ENCODE measurements at regions not wholly inside any gene's neighbourhood (a gene's known extent, or its start where the extent isn't known, plus 50 kb on each side); places are given as distances from the start of the nearest gene placed in this dataset.

- Histone ChIP-seq H3F3A (replicated peaks; ENCODE audit: insufficient read depth) (no peaks in the 10 kb centered on the region), H2AFZ (ENCODE audit: low read depth) (no peak overlapping the region), H3K9ac (no peak overlapping the region), H3K27me3 (ENCODE audit: insufficient read depth) (no peaks in the 10 kb centered on the region), H3K4me3 (ENCODE audit: low read depth in 2 of 2, low read length in 1 of 2) (no peak overlapping the region), H3K79me2 (ENCODE audit: insufficient read depth) (no peaks in the 10 kb centered on the region), H3K4me2 (no peak overlapping the region), H3K4me1 (ENCODE audit: control insufficient read depth in 1 of 2, insufficient read depth in 2 of 2, low read depth in 1 of 2, low read length in 1 of 2) (no peaks in the 10 kb centered on the region), H3K27ac (ENCODE audit: low read depth in 2 of 2, low read length in 1 of 2) (no peak overlapping the region), H3K9me2 (no peaks in the 10 kb centered on the region), H3K36me3 (replicated peaks in 1 of 2; ENCODE audit: control insufficient read depth in 1 of 2, insufficient read depth in 2 of 2, low read length in 1 of 2) (no peaks in the 10 kb centered on the region), H3K9me3 (no peaks in the 10 kb centered on the region), H4K20me1 (ENCODE audit: insufficient read depth) (no peaks in the 10 kb centered on the region)
- CTCF ChIA-PET, result no interaction called here
- TF ChIP-seq FOXJ3 (CRISPR knock-in tag; IDR thresholded peaks at IDR 0.05) (no peak), NRF1 (IDR thresholded peaks at IDR 0.05; ENCODE audit: low read depth, low read length) (no peak), RAD21 (IDR thresholded peaks at IDR 0.05; ENCODE audit: low read length) (no peak), NFIC (IDR thresholded peaks at IDR 0.05; ENCODE audit: borderline replicate concordance) (no peak), MAX (IDR thresholded peaks at IDR 0.05; ENCODE audit: low read depth) (no peak), FOSL2 (IDR thresholded peaks at IDR 0.05; ENCODE audit: borderline replicate concordance, low read depth) (no peak), ELF1 (IDR thresholded peaks at IDR 0.05) (no peak), POLR2AphosphoS5 (IDR thresholded peaks at IDR 0.05; ENCODE audit: low read depth, low read length) (no peak), SMC3 (IDR thresholded peaks at IDR 0.05; ENCODE audit: low read depth, low read length) (no peak), EZH2phosphoT487 (IDR thresholded peaks at IDR 0.05; ENCODE audit: borderline replicate concordance, low read depth) (no peak)
- POLR2A ChIA-PET, result no interaction called here
- 11% methylated on average over 5 of the region's 5 CpGs for WGBS (ENCODE audit: low lambda C conversion rate)
- DNase-seq, result no peak
These were observed 694.9 kb upstream of the ID4 start for GRCh38 chr6:19142275-19142674.

DNA sequence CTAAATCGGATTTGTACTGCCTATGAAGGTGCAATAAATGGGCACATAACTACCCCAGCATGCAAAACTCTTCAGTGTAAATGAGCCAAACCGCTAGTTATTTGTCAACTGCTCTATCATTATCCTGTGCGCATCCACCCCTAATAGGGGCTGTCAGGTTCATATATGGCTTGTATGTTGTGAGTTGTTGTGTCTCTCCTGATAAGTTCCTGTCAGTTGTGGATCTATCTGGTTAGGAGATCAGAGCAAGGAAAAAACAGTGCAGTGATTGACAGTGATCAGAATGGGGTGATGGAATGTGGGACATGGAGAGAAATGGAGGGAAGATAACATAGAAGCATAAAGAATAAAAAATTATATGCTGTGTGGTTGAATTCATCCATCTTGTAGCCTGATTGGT lies 686.9 kb upstream of the ID4 start:
- no peak overlapping the region for H3K27ac ChIP-seq (ENCODE audit: low read depth in 2 of 2, low read length in 1 of 2)
- CTCF ChIA-PET, result no interaction called here
- no peaks in the 10 kb centered on the region for H3K9me3 ChIP-seq
- no peak overlapping the region for H3K4me2 ChIP-seq
- H3K79me2 ChIP-seq (ENCODE audit: insufficient read depth), result no peaks in the 10 kb centered on the region
- H3K4me3 ChIP-seq (ENCODE audit: low read depth in 2 of 2, low read length in 1 of 2), result no peak overlapping the region
- H3K27me3 ChIP-seq (ENCODE audit: insufficient read depth), result no peaks in the 10 kb centered on the region
- WGBS (ENCODE audit: low lambda C conversion rate), result 2% methylated on average over 3 of the region's 3 CpGs
- POLR2A ChIA-PET, result no interaction called here
- TF ChIP-seq NRF1 (IDR thresholded peaks at IDR 0.05; ENCODE audit: low read depth, low read length) (no peak), MEF2A (IDR thresholded peaks at IDR 0.05; ENCODE audit: borderline replicate concordance, low read depth) (no peak), TCF12 (IDR thresholded peaks at IDR 0.05) (no peak), MXI1 (IDR thresholded peaks at IDR 0.05; ENCODE audit: low read depth, low read length) (no peak)
- TF ChIP-seq, protein P1, sequence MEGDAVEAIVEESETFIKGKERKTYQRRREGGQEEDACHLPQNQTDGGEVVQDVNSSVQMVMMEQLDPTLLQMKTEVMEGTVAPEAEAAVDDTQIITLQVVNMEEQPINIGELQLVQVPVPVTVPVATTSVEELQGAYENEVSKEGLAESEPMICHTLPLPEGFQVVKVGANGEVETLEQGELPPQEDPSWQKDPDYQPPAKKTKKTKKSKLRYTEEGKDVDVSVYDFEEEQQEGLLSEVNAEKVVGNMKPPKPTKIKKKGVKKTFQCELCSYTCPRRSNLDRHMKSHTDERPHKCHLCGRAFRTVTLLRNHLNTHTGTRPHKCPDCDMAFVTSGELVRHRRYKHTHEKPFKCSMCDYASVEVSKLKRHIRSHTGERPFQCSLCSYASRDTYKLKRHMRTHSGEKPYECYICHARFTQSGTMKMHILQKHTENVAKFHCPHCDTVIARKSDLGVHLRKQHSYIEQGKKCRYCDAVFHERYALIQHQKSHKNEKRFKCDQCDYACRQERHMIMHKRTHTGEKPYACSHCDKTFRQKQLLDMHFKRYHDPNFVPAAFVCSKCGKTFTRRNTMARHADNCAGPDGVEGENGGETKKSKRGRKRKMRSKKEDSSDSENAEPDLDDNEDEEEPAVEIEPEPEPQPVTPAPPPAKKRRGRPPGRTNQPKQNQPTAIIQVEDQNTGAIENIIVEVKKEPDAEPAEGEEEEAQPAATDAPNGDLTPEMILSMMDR (IDR thresholded peaks at IDR 0.05), result no peak
- H3K9me2 ChIP-seq, result no peaks in the 10 kb centered on the region
- H3K9ac ChIP-seq, result no peak overlapping the region
- no peaks in the 10 kb centered on the region for H4K20me1 ChIP-seq (ENCODE audit: insufficient read depth)
- DNase-seq, result no peak
- H3K36me3 ChIP-seq (replicated peaks in 1 of 2; ENCODE audit: control insufficient read depth in 1 of 2, insufficient read depth in 2 of 2, low read length in 1 of 2), result no peaks in the 10 kb centered on the region
- no peaks in the 10 kb centered on the region for H3F3A ChIP-seq (replicated peaks; ENCODE audit: insufficient read depth)
- no peak overlapping the region for H2AFZ ChIP-seq (ENCODE audit: low read depth)
- no peaks in the 10 kb centered on the region for H3K4me1 ChIP-seq (ENCODE audit: control insufficient read depth in 1 of 2, insufficient read depth in 2 of 2, low read depth in 1 of 2, low read length in 1 of 2)
